Calu3 (cell line): ENCODE measurements at regions not wholly inside any gene's neighbourhood (a gene's known extent, or its start where the extent isn't known, plus 50 kb on each side); places are given as distances from the start of the nearest gene placed in this dataset.

Source experiments
- BruUV-seq: library from RNA; stranded (reverse); fragments of 400-500 nt; replicated peaks from 2 replicates; lab custom pipeline; 2021; lab: Mats Ljungman, UMichigan
- CTCF ChIA-PET: fragments of 300-600 bp; sonication (Branson Sonifier 250); formaldehyde crosslinking; loops from one replicate; lab custom pipeline; 2022; ENCODE audit warnings: antibody characterized with exemption; lab: Charles Lee
- DNase-seq: peaks from one replicate; pipeline ENCODE4 v3.0.0; 2022
- H3K27ac Mint-ChIP-seq: one replicate; pipeline ENCODE4 v1.8.0; 2022; ENCODE audit warnings: mixed read lengths; ENCODE audit not compliant: unreplicated experiment
- H3K27me3 Mint-ChIP-seq: one replicate; pipeline ENCODE4 v1.8.0; 2022; ENCODE audit warnings: mixed read lengths; ENCODE audit not compliant: unreplicated experiment
- H3K36me3 Mint-ChIP-seq: one replicate; pipeline ENCODE4 v1.8.0; 2022; ENCODE audit warnings: mild to moderate bottlenecking, moderate library complexity, mixed read lengths; ENCODE audit not compliant: insufficient read depth, unreplicated experiment
- H3K4me1 Mint-ChIP-seq: one replicate; pipeline ENCODE4 v1.8.0; 2022; ENCODE audit warnings: mild to moderate bottlenecking, low read depth, mixed read lengths; ENCODE audit not compliant: unreplicated experiment
- H3K4me3 Mint-ChIP-seq: one replicate; pipeline ENCODE4 v1.8.0; 2022; ENCODE audit warnings: mild to moderate bottlenecking, low read depth, moderate library complexity, mixed read lengths; ENCODE audit not compliant: unreplicated experiment
- H3K9me3 Mint-ChIP-seq: one replicate; pipeline ENCODE4 v1.8.0; 2022; ENCODE audit warnings: low read depth, mixed read lengths; ENCODE audit not compliant: unreplicated experiment
- intact Hi-C: fragments of 100-400 bp; cut with micrococcal nuclease; formaldehyde crosslinking; loops from one replicate; pipeline ENCODE4 v1.10.0; 2022; ENCODE audit not compliant: unreplicated experiment
- TF ChIP-seq, protein P1 (sequence below): fragments of 200-600 bp; IDR thresholded peaks from one replicate; pipeline ENCODE4 v1.8.0; 2022; ENCODE audit warnings: antibody characterized with exemption; ENCODE audit not compliant: unreplicated experiment

DNA sequence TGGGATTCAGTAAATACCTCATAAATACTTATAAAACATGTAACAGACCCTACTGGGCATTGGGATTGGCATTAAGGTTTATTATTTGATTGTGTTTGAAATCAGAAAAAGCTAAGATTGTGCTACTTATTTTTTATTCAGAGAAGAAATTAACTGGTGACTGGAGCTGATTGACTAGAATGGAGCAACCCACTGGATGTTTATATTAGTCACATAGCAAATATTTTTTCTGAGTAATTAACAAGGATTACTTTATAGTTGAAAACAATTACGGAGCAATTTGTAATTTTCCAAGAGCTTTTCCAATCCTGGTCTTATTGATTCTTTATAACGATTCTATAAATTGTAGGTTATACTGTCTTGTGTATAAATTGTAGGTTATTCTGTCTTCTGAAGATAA lies 208.7 kb downstream of the HLX start:
- H3K36me3 Mint-ChIP-seq = no peaks in the 10 kb centered on the region
- TF ChIP-seq, protein P1, sequence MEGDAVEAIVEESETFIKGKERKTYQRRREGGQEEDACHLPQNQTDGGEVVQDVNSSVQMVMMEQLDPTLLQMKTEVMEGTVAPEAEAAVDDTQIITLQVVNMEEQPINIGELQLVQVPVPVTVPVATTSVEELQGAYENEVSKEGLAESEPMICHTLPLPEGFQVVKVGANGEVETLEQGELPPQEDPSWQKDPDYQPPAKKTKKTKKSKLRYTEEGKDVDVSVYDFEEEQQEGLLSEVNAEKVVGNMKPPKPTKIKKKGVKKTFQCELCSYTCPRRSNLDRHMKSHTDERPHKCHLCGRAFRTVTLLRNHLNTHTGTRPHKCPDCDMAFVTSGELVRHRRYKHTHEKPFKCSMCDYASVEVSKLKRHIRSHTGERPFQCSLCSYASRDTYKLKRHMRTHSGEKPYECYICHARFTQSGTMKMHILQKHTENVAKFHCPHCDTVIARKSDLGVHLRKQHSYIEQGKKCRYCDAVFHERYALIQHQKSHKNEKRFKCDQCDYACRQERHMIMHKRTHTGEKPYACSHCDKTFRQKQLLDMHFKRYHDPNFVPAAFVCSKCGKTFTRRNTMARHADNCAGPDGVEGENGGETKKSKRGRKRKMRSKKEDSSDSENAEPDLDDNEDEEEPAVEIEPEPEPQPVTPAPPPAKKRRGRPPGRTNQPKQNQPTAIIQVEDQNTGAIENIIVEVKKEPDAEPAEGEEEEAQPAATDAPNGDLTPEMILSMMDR = no peak
- BruUV-seq = no TSS peak
- no peak overlapping the region for H3K27ac Mint-ChIP-seq
- H3K4me3 Mint-ChIP-seq = no peak overlapping the region
- peaks cover 2% of the 10 kb centered on the region for H3K9me3 Mint-ChIP-seq
- CTCF ChIA-PET = no interaction called here
- no peaks in the 10 kb centered on the region for H3K27me3 Mint-ChIP-seq
- H3K4me1 Mint-ChIP-seq = peaks cover 22% of the 10 kb centered on the region
- intact Hi-C loops = no loop called here
- DNase-seq = no peak

DNA sequence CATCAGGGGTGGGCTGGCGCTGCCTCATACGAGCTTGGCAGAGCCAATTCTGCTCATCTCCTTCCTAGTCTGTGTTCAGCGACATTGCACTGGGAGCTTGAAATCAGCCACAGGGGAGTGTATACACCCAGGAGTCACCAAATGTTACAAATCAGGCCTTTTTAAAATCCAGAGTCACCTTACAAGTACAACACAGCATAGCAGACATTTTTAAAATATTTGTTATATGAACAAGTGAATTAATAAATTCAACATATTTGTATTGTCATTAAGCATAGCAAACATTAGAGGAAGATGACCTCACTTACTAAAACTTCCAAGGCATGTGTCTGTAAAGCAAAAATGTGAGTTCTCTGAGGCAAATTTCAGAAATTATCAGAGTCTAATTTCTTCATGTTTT lies 210.0 kb downstream of the HLX start:
- H3K4me3 Mint-ChIP-seq = no peak overlapping the region
- H3K36me3 Mint-ChIP-seq = no peaks in the 10 kb centered on the region
- DNase-seq = no peak
- BruUV-seq = no TSS peak
- peak overlapping the region; percentile 50 for H3K27ac Mint-ChIP-seq
- CTCF ChIA-PET = interaction anchor here (1.2 kb wide), 1 partner anchor 28 kb away, joined by 3 read pairs; no protein-coding TSS in a partner anchor
- intact Hi-C loops = no loop called here
- no peaks in the 10 kb centered on the region for H3K27me3 Mint-ChIP-seq
- TF ChIP-seq, protein P1 = no peak
- H3K4me1 Mint-ChIP-seq = peaks cover 22% of the 10 kb centered on the region
- peaks cover 2% of the 10 kb centered on the region for H3K9me3 Mint-ChIP-seq

DNA sequence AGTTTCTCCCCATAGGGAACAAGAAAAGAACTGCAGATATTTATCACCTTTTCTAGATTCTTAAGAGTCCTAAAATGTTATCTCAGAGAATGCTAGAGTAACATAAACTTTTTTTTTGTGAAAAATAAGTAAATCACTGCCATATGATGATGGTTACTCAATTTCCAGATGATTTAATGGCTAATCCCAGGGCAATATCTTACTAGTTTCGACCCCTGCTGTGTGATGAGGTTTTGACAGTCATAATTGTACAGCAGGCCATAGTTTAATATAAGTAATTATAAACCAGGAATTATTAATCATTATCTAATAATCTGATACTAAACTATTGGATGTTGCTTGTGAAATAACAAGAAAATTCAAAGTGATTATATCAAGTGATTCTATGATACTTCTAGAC lies 210.6 kb downstream of the HLX start:
- intact Hi-C loops = no loop called here
- Mint-ChIP-seq H3K4me1 (peaks cover 22% of the 10 kb centered on the region), H3K27ac (peak overlapping the region; percentile 50), H3K9me3 (no peaks in the 10 kb centered on the region), H3K36me3 (no peaks in the 10 kb centered on the region), H3K27me3 (no peaks in the 10 kb centered on the region), H3K4me3 (no peak overlapping the region)
- no TSS peak for BruUV-seq
- TF ChIP-seq, protein P1 = no peak
- DNase-seq = no peak
- CTCF ChIA-PET = interaction anchor here (1.2 kb wide), 1 partner anchor 27 kb away, joined by 3 read pairs; no protein-coding TSS in a partner anchor

DNA sequence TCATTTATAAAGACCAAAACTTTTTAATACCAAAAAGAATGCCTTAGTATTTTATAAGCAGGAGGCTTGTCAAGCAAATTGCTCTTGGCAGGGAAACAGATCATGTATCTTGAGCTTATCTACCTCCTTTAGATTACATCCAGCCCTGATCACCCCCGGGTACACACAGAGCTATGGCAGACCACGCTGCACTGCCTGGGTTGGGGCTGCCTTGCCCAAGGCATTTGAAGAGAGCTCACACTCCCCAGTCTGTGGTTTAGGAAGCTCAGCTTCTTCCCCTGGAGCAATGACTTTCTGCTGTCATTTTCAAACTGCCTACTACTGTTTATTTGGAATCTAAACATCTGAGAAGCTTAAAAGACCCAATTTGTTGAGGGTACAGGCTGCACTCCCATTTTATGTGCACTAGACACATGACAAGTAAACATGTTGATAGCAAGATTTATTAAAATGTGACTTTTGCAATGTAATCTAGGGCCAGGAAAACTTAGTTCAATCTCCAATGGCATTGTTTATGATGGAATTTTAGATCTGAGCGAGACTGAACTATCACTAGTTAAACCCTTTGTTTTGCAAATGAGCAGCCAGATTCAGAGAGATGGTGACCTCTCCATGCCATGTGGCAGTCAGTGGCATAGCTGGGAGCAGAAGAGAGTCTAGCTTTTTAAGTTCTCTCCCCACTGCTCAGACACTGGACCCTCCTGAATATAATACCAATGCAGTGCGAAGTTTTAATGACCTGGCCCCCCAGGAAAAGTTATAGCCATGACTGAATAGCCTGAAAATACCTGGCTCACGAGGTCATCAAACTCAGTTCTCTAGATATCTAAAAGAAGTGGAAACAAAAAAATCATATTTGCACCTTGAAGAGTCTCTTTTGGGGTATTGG lies 214.9 kb downstream of the HLX start:
- intact Hi-C loops = no loop called here
- Mint-ChIP-seq H3K27me3 (no peaks in the 10 kb centered on the region), H3K27ac (no peak overlapping the region), H3K36me3 (no peaks in the 10 kb centered on the region), H3K4me3 (no peak overlapping the region), H3K9me3 (peaks cover 4% of the 10 kb centered on the region), H3K4me1 (peaks cover 32% of the 10 kb centered on the region)
- BruUV-seq = no TSS peak
- TF ChIP-seq, protein P1 = no peak
- DNase-seq = no peak
- CTCF ChIA-PET = no interaction called here
